ENCODE measurements at regions not wholly inside any gene's neighbourhood (a gene's known extent, or its start where the extent isn't known, plus 50 kb on each side); places are given as distances from the start of the nearest gene placed in this dataset.
A peak's percentile ranks its signal among the peaks of the same experiment; 100 is the strongest.
"Not testable (repeated sequence)": the region's sequence is repeated elsewhere in the genome, so short reads cannot be mapped to it uniquely, and the experiment has no call there.

- H3K4me3 ChIP-seq (ENCODE audit: low read depth, low read length) = no peak overlapping the region
- no peak for TF ChIP-seq CTCF (IDR thresholded peaks at IDR 0.05; ENCODE audit: control insufficient read depth, extremely low read depth, insufficient read depth)
- DNase-seq (ENCODE audit: low read depth) = no peak
These were observed 91.8 kb downstream of the BAMBI start for GRCh38 chr10:28769091-28769604.

- DNase-seq (ENCODE audit: low read depth); H3K4me3 ChIP-seq (ENCODE audit: low read depth, low read length): not testable (repeated sequence)
These were observed 94.3 kb downstream of the BAMBI start for GRCh38 chr10:28771580-28772090.

GRCh38 chr10:28774051-28774995, 97.0 kb downstream of the BAMBI start:
- no peak for TF ChIP-seq CTCF (IDR thresholded peaks at IDR 0.05; ENCODE audit: control insufficient read depth, extremely low read depth, insufficient read depth)
- DNase-seq (ENCODE audit: low read depth) = peak; percentile 88
- no peak overlapping the region for H3K4me3 ChIP-seq (ENCODE audit: low read depth, low read length)

GRCh38 chr10:28775773-28776172, 98.5 kb downstream of the BAMBI start:
- no peak for TF ChIP-seq CTCF (IDR thresholded peaks at IDR 0.05; ENCODE audit: control insufficient read depth, extremely low read depth, insufficient read depth)
- DNase-seq (ENCODE audit: low read depth) = no peak
- no peak overlapping the region for H3K4me3 ChIP-seq (ENCODE audit: low read depth, low read length)

GRCh38 chr10:28776519-28776918, 99.2 kb downstream of the BAMBI start:
- no peak for DNase-seq (ENCODE audit: low read depth)
- no peak overlapping the region for H3K4me3 ChIP-seq (ENCODE audit: low read depth, low read length)
- no peak for TF ChIP-seq CTCF (IDR thresholded peaks at IDR 0.05; ENCODE audit: control insufficient read depth, extremely low read depth, insufficient read depth)

- no peak overlapping the region for H3K4me3 ChIP-seq (ENCODE audit: low read depth, low read length)
- no peak for DNase-seq (ENCODE audit: low read depth)
- no peak for TF ChIP-seq CTCF (IDR thresholded peaks at IDR 0.05; ENCODE audit: control insufficient read depth, extremely low read depth, insufficient read depth)
These were observed 100.6 kb downstream of the BAMBI start for GRCh38 chr10:28777911-28778310.

GRCh38 chr10:28778524-28778923, 101.2 kb downstream of the BAMBI start:
- TF ChIP-seq CTCF (IDR thresholded peaks at IDR 0.05; ENCODE audit: control insufficient read depth, extremely low read depth, insufficient read depth) = no peak

More at GRCh38 chr10:28778524-28778923, 101.2 kb downstream of the BAMBI start:
- DNase-seq (ENCODE audit: low read depth) = no peak
- no peak overlapping the region for H3K4me3 ChIP-seq (ENCODE audit: low read depth, low read length)

Measured in LNCaP clone FGC (cell line).